Stomach (tissue), 4 donors: ENCODE measurements at regions not wholly inside any gene's neighbourhood (a gene's known extent, or its start where the extent isn't known, plus 50 kb on each side); places are given as distances from the start of the nearest gene placed in this dataset.

Source experiments
- POLR2AphosphoS5 ChIP-seq, 3 donors: sonication (generic); formaldehyde crosslinking; IDR thresholded peaks; one replicate each; pipeline ENCODE4 v1.6.1; 2016; ENCODE audit warnings: antibody characterized with exemption in 3 of 3
- TF ChIP-seq, protein P1 (sequence below), 7 experiments: fragments of 450-650 bp in 4 of 7; fragments of 200-600 bp in 3 of 7; sonication (generic) in 3 of 7; IDR thresholded peaks; one replicate each; pipeline ENCODE4 v1.5.1; 2016 to 2019; ENCODE audit warnings: antibody characterized with exemption in 7 of 7, control low read depth in 2 of 7, mild to moderate bottlenecking in 1 of 7

DNA sequence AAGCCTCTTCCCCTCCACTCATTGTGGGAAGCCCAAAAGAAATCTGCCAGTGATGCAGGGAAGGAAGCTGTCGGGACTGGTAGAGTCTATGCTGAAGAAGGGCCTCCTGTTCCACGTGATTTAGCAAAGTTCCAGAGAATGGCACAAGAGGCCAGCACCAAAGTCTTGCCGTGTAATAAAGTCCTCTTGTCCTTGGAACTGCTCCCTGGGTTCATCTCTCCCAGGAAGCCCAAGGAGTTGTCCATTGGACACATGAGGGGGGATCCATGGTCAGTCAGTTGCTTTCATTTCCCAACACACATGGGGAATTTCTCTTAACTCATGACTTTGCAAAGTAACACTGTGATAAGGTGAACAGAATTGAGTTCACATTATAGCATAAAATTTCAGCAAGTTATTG lies 116.1 kb upstream of the RAB4A start:
- TF ChIP-seq, protein P1, sequence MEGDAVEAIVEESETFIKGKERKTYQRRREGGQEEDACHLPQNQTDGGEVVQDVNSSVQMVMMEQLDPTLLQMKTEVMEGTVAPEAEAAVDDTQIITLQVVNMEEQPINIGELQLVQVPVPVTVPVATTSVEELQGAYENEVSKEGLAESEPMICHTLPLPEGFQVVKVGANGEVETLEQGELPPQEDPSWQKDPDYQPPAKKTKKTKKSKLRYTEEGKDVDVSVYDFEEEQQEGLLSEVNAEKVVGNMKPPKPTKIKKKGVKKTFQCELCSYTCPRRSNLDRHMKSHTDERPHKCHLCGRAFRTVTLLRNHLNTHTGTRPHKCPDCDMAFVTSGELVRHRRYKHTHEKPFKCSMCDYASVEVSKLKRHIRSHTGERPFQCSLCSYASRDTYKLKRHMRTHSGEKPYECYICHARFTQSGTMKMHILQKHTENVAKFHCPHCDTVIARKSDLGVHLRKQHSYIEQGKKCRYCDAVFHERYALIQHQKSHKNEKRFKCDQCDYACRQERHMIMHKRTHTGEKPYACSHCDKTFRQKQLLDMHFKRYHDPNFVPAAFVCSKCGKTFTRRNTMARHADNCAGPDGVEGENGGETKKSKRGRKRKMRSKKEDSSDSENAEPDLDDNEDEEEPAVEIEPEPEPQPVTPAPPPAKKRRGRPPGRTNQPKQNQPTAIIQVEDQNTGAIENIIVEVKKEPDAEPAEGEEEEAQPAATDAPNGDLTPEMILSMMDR (IDR thresholded peaks at IDR 0.05) = no peak
- TF ChIP-seq POLR2AphosphoS5 (IDR thresholded peaks at IDR 0.05) = no peak
